ENCODE measurements at regions not wholly inside any gene's neighbourhood (a gene's known extent, or its start where the extent isn't known, plus 50 kb on each side); places are given as distances from the start of the nearest gene placed in this dataset.

DNA sequence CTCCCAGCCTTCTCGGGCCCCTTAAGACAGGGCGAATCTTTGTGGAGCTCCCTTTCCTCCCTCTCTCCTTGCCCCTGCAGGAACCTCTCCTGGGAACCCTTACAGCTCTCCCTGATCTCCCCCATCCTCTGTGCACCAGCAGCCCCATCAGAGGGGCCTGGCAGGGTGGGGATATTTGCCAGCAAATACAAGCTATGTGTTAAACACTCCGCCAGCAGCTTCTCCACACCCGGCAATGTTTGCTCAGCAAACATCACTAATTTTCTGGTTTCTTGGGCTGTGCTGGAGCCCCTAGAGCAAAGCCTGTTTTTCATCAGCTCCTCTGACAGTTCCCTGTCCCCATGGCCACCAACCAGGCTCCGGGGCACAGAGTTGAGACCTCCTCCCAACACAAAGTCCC is 147.5 kb upstream of the LHX5 start:
- no peak overlapping the region for H3K27ac Mint-ChIP-seq (ENCODE audit: unreplicated experiment)
- peaks cover 5% of the 10 kb centered on the region for H3K27me3 Mint-ChIP-seq (ENCODE audit: unreplicated experiment)
- H3K36me3 Mint-ChIP-seq (ENCODE audit: low read depth, unreplicated experiment): no peaks in the 10 kb centered on the region
- no peak overlapping the region for H3K4me3 Mint-ChIP-seq (ENCODE audit: unreplicated experiment)
- H3K4me1 Mint-ChIP-seq (ENCODE audit: unreplicated experiment): no peaks in the 10 kb centered on the region
- TF ChIP-seq, protein P1, sequence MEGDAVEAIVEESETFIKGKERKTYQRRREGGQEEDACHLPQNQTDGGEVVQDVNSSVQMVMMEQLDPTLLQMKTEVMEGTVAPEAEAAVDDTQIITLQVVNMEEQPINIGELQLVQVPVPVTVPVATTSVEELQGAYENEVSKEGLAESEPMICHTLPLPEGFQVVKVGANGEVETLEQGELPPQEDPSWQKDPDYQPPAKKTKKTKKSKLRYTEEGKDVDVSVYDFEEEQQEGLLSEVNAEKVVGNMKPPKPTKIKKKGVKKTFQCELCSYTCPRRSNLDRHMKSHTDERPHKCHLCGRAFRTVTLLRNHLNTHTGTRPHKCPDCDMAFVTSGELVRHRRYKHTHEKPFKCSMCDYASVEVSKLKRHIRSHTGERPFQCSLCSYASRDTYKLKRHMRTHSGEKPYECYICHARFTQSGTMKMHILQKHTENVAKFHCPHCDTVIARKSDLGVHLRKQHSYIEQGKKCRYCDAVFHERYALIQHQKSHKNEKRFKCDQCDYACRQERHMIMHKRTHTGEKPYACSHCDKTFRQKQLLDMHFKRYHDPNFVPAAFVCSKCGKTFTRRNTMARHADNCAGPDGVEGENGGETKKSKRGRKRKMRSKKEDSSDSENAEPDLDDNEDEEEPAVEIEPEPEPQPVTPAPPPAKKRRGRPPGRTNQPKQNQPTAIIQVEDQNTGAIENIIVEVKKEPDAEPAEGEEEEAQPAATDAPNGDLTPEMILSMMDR (IDR thresholded peaks at IDR 0.05; ENCODE audit: unreplicated experiment): no peak
- DNase-seq (ENCODE audit: low spot score): no peak
- no peaks in the 10 kb centered on the region for H3K9me3 Mint-ChIP-seq (ENCODE audit: unreplicated experiment)

DNA sequence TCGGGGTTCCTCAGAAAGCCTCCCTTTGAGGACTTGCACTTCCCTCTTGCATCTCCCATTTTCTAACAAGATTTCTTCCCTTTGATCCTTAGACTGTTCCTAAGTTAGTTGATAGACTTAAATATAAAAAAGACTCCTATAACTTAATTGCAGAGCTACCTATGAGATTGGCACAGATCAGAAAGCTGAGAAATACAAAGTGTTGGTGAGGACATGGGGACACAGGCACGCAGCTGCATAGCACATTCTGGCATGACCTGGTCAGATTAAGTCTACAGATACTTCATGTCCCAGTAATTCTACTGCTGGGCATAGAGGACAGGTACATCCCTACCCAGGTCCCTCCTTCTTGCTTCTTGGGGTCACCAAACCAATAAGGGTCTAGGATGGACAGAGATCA is 141.7 kb upstream of the LHX5 start:
- Mint-ChIP-seq H3K27ac (ENCODE audit: unreplicated experiment) (no peak overlapping the region), H3K4me3 (ENCODE audit: unreplicated experiment) (no peak overlapping the region), H3K27me3 (ENCODE audit: unreplicated experiment) (peaks cover 7% of the 10 kb centered on the region), H3K4me1 (ENCODE audit: unreplicated experiment) (peaks cover 2% of the 10 kb centered on the region), H3K36me3 (ENCODE audit: low read depth, unreplicated experiment) (no peaks in the 10 kb centered on the region), H3K9me3 (ENCODE audit: unreplicated experiment) (no peaks in the 10 kb centered on the region)
- DNase-seq (ENCODE audit: low spot score): no peak
- TF ChIP-seq, protein P1 (IDR thresholded peaks at IDR 0.05; ENCODE audit: unreplicated experiment): no peak

DNA sequence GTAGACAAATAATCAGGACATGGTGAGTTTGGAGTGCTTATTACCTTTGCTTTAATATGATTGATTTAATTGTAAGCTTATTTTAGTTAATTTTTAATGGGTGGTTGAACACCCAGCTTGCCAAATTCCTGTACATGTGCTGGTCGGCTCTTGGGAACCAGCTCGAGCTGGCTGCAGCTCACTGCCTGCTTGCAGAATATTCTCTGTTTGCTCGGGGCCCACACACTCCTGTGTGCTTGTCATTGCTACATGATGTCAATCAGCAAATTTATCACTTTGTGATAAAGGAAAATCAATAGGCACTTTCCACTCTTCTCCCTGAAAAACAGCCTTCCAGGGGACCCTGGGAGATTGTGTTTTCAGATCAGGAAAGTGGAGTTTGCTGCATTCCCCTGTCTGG is 141.1 kb upstream of the LHX5 start:
- TF ChIP-seq, protein P1 (IDR thresholded peaks at IDR 0.05; ENCODE audit: unreplicated experiment): no peak
- Mint-ChIP-seq H3K36me3 (ENCODE audit: low read depth, unreplicated experiment) (no peaks in the 10 kb centered on the region), H3K4me3 (ENCODE audit: unreplicated experiment) (no peak overlapping the region), H3K27ac (ENCODE audit: unreplicated experiment) (no peak overlapping the region), H3K4me1 (ENCODE audit: unreplicated experiment) (peaks cover 2% of the 10 kb centered on the region), H3K9me3 (ENCODE audit: unreplicated experiment) (no peaks in the 10 kb centered on the region), H3K27me3 (ENCODE audit: unreplicated experiment) (peaks cover 9% of the 10 kb centered on the region)
- no peak for DNase-seq (ENCODE audit: low spot score)

DNA sequence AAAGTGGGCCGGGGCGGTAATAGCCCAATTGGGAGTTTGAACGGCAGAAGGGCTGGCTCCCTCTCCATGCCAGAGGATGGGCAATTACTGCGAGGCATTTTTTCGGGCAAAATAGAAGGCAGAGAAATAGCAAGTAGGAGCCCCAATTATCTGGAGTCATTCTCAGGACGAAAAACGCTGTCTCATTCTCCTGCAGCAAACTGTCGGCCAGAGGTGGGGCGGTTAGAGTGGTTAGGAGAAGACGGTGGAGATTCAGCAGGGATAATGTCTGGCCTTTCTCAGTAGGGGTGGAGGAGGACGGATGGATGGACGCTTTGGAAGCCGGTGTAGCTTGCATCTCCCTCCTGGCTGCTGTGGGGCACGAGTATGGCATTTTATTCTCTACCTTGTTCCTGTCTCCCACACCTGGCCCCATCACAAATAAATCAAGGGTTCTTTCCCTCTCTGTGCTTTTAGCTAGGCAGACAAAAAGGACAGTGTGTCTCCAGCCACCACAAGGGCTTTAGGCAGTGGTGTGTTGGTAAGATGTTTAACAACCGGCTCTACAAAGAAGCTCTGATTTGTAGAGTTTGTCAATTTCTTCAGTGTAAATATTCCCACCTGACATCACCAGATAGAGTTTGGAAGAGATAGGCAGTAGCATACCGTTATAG is 140.5 kb upstream of the LHX5 start:
- no peak for DNase-seq (ENCODE audit: low spot score)
- Mint-ChIP-seq H3K4me1 (ENCODE audit: unreplicated experiment) (peaks cover 2% of the 10 kb centered on the region), H3K36me3 (ENCODE audit: low read depth, unreplicated experiment) (no peaks in the 10 kb centered on the region), H3K27me3 (ENCODE audit: unreplicated experiment) (peaks cover 9% of the 10 kb centered on the region), H3K27ac (ENCODE audit: unreplicated experiment) (no peak overlapping the region), H3K9me3 (ENCODE audit: unreplicated experiment) (no peaks in the 10 kb centered on the region), H3K4me3 (ENCODE audit: unreplicated experiment) (no peak overlapping the region)
- TF ChIP-seq, protein P1 (IDR thresholded peaks at IDR 0.05; ENCODE audit: unreplicated experiment): no peak

DNA sequence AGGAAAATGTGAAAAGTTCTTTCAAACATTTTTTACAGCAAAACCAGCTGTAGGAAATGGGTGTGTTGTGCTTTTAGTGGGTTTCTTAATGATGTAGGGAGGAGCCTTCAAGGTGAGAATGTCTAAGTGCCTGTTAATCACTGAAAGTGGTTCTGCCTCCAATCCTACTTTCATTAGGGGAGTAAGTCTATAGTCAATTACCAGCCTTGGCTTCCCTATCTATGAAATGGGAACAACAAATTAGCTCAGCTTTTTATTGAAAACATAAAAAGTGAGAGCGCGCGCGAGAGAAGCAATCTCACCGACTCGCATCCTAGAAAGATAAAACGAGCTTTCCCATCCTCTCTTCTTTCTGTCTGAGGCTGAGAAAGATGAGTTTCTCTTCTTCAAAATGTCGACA is 140.0 kb upstream of the LHX5 start:
- Mint-ChIP-seq H3K9me3 (ENCODE audit: unreplicated experiment) (no peaks in the 10 kb centered on the region), H3K36me3 (ENCODE audit: low read depth, unreplicated experiment) (no peaks in the 10 kb centered on the region), H3K4me1 (ENCODE audit: unreplicated experiment) (peaks cover 2% of the 10 kb centered on the region), H3K27me3 (ENCODE audit: unreplicated experiment) (peaks cover 9% of the 10 kb centered on the region), H3K27ac (ENCODE audit: unreplicated experiment) (no peak overlapping the region), H3K4me3 (ENCODE audit: unreplicated experiment) (no peak overlapping the region)
- DNase-seq (ENCODE audit: low spot score): no peak
- TF ChIP-seq, protein P1 (IDR thresholded peaks at IDR 0.05; ENCODE audit: unreplicated experiment): no peak
